ENCODE measurements at regions not wholly inside any gene's neighbourhood (a gene's known extent, or its start where the extent isn't known, plus 50 kb on each side); places are given as distances from the start of the nearest gene placed in this dataset.
"Not testable (repeated sequence)": the region's sequence is repeated elsewhere in the genome, so short reads cannot be mapped to it uniquely, and the experiment has no call there.

- DNase-seq (ENCODE audit: low spot score): no peak
Observed at GRCh38 chr14:55891692-55892091, 226.5 kb upstream of the PELI2 start.

- DNase-seq (ENCODE audit: low spot score): no peak
Observed at GRCh38 chr14:55892906-55893305, 225.3 kb upstream of the PELI2 start.

- no peak for DNase-seq (ENCODE audit: low spot score)
Observed at GRCh38 chr14:55893705-55894104, 224.5 kb upstream of the PELI2 start.

GRCh38 chr14:55897031-55897430 is 221.2 kb upstream of the PELI2 start:
- DNase-seq (ENCODE audit: low spot score): no peak

GRCh38 chr14:55898938-55899337 is 219.3 kb upstream of the PELI2 start:
- no peak for DNase-seq (ENCODE audit: low spot score)

- DNase-seq (ENCODE audit: low spot score): no peak
Observed at GRCh38 chr14:55899531-55899930, 218.7 kb upstream of the PELI2 start.

GRCh38 chr14:55900749-55901148 is 217.5 kb upstream of the PELI2 start:
- no peak for DNase-seq (ENCODE audit: low spot score)

- no peak for DNase-seq (ENCODE audit: low spot score)
Observed at GRCh38 chr14:55901291-55901690, 216.9 kb upstream of the PELI2 start.

GRCh38 chr14:55902241-55902640 is 216.0 kb upstream of the PELI2 start:
- no peak for DNase-seq (ENCODE audit: low spot score)

- no peak for DNase-seq (ENCODE audit: low spot score)
Observed at GRCh38 chr14:55904086-55904485, 214.1 kb upstream of the PELI2 start.

GRCh38 chr14:55908106-55908505 is 210.1 kb upstream of the PELI2 start:
- DNase-seq (ENCODE audit: low spot score): no peak

GRCh38 chr14:55909879-55910278 is 208.3 kb upstream of the PELI2 start:
- DNase-seq (ENCODE audit: low spot score): no peak

GRCh38 chr14:55910601-55911243 is 207.5 kb upstream of the PELI2 start:
- DNase-seq (ENCODE audit: low spot score): no peak

GRCh38 chr14:55911776-55912175 is 206.4 kb upstream of the PELI2 start:
- DNase-seq (ENCODE audit: low spot score): no peak

- no peak for DNase-seq (ENCODE audit: low spot score)
Observed at GRCh38 chr14:55912344-55912743, 205.9 kb upstream of the PELI2 start.

GRCh38 chr14:55913324-55914025 is 204.7 kb upstream of the PELI2 start:
- no peak for DNase-seq (ENCODE audit: low spot score)

GRCh38 chr14:55914771-55915170 is 203.4 kb upstream of the PELI2 start:
- no peak for DNase-seq (ENCODE audit: low spot score)

- no peak for DNase-seq (ENCODE audit: low spot score)
Observed at GRCh38 chr14:55915456-55915855, 202.8 kb upstream of the PELI2 start.

- DNase-seq (ENCODE audit: low spot score): not testable (repeated sequence)
Observed at GRCh38 chr14:55919800-55920199, 198.4 kb upstream of the PELI2 start.

GRCh38 chr14:55921511-55921910 is 196.7 kb upstream of the PELI2 start:
- DNase-seq (ENCODE audit: low spot score): no peak

GRCh38 chr14:55926007-55926406 is 192.2 kb upstream of the PELI2 start:
- DNase-seq (ENCODE audit: low spot score): no peak

GRCh38 chr14:55927028-55927427 is 191.2 kb upstream of the PELI2 start:
- no peak for DNase-seq (ENCODE audit: low spot score)

- no peak for DNase-seq (ENCODE audit: low spot score)
Observed at GRCh38 chr14:55928276-55928675, 189.9 kb upstream of the PELI2 start.

Data from mesenteric fat pad (tissue), 1 donor.